Heart left ventricle (tissue), 16 donors: ENCODE measurements at regions not wholly inside any gene's neighbourhood (a gene's known extent, or its start where the extent isn't known, plus 50 kb on each side); places are given as distances from the start of the nearest gene placed in this dataset.

Experiments
- ATAC-seq, 4 donors: fragments of 200-7000 bp; cut with Tn5 transposase; one replicate each; pipeline ENCODE4 v1.9.1; 2020 to 2022; ENCODE audit warnings: moderate library complexity in 4 of 4, mild to moderate bottlenecking in 3 of 4, moderate number of reproducible peaks in 1 of 4
- DNase-seq, 5 donors: peaks; one replicate each; pipeline ENCODE4 v3.0.0-alpha.2; 2020
- H3K27ac ChIP-seq, 12 donors: fragments of 200-600 bp; sonication (generic) in 4 of 12; one replicate each; pipeline versions ENCODE4 v1.5.0 to v1.8.0; 2016 to 2022; ENCODE audit warnings: mild to moderate bottlenecking in 2 of 12
- H3K27me3 ChIP-seq, 9 donors: fragments of 200-600 bp; sonication (generic) in 2 of 9; one replicate each; pipeline versions ENCODE4 v1.5.1 to v1.8.0; 2016 to 2022; ENCODE audit warnings: mild to moderate bottlenecking in 3 of 9
- H3K36me3 ChIP-seq, 9 donors: fragments of 200-600 bp; sonication (generic) in 2 of 9; one replicate each; pipeline versions ENCODE4 v1.5.0 to v1.8.0; 2018 to 2022; ENCODE audit warnings: mild to moderate bottlenecking in 2 of 9
- H3K4me1 ChIP-seq, 12 donors: fragments of 200-600 bp; sonication (generic) in 4 of 12; one replicate each; pipeline versions ENCODE4 v1.5.0 to v1.8.0; 2016 to 2022; ENCODE audit warnings: mild to moderate bottlenecking in 3 of 12
- H3K4me3 ChIP-seq, 12 donors: fragments of 200-600 bp; sonication (generic) in 4 of 12; one replicate each; pipeline versions ENCODE4 v1.5.0 to v1.8.0; 2017 to 2022; ENCODE audit warnings: mild to moderate bottlenecking in 9 of 12, moderate library complexity in 4 of 12
- H3K9me3 ChIP-seq, 12 donors: fragments of 200-600 bp; sonication (generic) in 4 of 12; one replicate each; pipeline versions ENCODE4 v1.5.0 to v1.8.0; 2016 to 2022; ENCODE audit warnings: mild to moderate bottlenecking in 1 of 12
- POLR2A ChIP-seq, 2 donors: fragments of 450-650 bp; IDR thresholded peaks; one replicate each; pipeline ENCODE4 v1.6.1; 2017; ENCODE audit warnings: antibody characterized with exemption in 2 of 2, mild to moderate bottlenecking in 2 of 2, moderate library complexity in 2 of 2
- WGBS, 4 donors: extraction: QIAGEN DNeasy Blood & Tissue Kit in 2 of 4; methylation state at CpG; one replicate each; pipeline versions ENCODE4 v1.1.5 to v1.1.7; 2013 to 2018; 5-methylcytosine and 5-hydroxymethylcytosine counted together
- intact Hi-C, 10 donors: fragments of 100-400 bp; cut with DNase I; formaldehyde crosslinking; loops; one replicate each; pipeline versions ENCODE4 v1.11.1 to v1.14.2; 2022
- TF ChIP-seq, protein P1 (sequence below), 12 donors: fragments of 200-600 bp; sonication (generic) in 4 of 12; IDR thresholded peaks; one replicate each; pipeline versions ENCODE4 v1.5.0 to v1.8.0; 2018 to 2022; ENCODE audit warnings: antibody characterized with exemption in 12 of 12, mild to moderate bottlenecking in 5 of 12
- donor health status: ischemic (EF 13 %, LVEDD 7.1; RV severe dilation, severe dysfunction).
- donor health status: healthy with polysubstance abuse.
- donor health status: DM: no; HTN: yes; CAD: no.
- donor health status: DM: no; HTN: no; CAD: no.
- donor health status: ischemic (EF 25% LVEDD 6.9; RV normal size, moderate dysfunction).
- donor health status: ischemic (EF 25% LVEDD 5.7; RV mildly dilated, moderate dysfunction).
- donor health status: healthy.
- donor health status: DM: yes; HTN: yes; CAD: no.
- donor health status: ischemic (EF 35%, LVEDD 5.7; RV mildly dilated, moderate dysfunction).
- donor health status: nonischemic (EF 11% LVEDD 7.7; RV severe dilation, severe dysfunction).
- donor health status: DM: yes; HTN: yes; CAD: no.
- donor health status: PGD.
- donor health status: ischemic (EF 29% LVEDD 5.4; RV normal size, mild dysfunction).
- donor health status: nonischemic (EF 23%, LVEDD 6.1; RV moderate dilation, normal function).

DNA sequence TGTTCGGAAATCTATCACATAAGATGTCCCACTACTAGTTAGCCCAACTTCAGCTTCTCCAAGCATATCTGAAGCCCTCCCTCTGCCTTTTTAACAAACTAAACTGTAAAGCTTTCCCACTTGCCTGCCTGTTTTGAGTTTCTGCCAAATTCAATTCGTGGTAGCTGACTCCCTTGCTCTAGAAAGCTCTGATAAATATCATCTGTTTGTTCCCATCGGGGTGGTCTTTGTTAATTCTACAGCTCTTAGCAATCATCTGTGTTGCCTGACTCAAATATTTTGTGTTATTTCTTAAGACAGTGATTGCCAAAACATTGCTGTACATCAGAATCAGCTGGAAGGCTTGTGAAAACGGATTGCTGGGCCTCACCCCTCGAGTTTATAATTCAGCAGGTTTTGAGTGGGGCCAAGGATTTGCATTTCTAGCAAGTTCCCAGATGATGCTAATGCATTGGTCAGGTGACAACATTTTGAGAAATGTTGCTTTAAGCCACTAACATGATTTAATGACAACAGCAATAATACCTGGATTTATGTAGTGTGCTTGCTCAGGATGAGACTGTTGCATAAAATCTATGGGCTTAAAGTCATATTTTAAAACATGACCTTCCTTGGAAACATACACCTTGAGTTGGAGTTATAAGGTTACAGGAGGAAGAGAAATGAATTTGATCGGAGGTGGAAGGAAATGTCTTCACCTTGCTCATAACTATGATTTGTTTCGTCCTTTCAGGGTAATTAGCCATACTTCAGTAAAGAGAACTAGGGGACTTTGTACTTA is 631.9 kb downstream of the PSAT1 start:
- no peak for ATAC-seq
- Histone ChIP-seq H3K36me3 (no peaks in the 10 kb centered on the region), H3K4me1 (no peaks in the 10 kb centered on the region), H3K27me3 (no peaks in the 10 kb centered on the region), H3K27ac (no peak overlapping the region), H3K4me3 (no peak overlapping the region), H3K9me3 (peaks cover 0 to 4% (median 0%) of the 10 kb centered on the region in 12 donors)
- intact Hi-C loops, result no loop called here
- no peak for TF ChIP-seq POLR2A (IDR thresholded peaks at IDR 0.05)
- TF ChIP-seq, protein P1, sequence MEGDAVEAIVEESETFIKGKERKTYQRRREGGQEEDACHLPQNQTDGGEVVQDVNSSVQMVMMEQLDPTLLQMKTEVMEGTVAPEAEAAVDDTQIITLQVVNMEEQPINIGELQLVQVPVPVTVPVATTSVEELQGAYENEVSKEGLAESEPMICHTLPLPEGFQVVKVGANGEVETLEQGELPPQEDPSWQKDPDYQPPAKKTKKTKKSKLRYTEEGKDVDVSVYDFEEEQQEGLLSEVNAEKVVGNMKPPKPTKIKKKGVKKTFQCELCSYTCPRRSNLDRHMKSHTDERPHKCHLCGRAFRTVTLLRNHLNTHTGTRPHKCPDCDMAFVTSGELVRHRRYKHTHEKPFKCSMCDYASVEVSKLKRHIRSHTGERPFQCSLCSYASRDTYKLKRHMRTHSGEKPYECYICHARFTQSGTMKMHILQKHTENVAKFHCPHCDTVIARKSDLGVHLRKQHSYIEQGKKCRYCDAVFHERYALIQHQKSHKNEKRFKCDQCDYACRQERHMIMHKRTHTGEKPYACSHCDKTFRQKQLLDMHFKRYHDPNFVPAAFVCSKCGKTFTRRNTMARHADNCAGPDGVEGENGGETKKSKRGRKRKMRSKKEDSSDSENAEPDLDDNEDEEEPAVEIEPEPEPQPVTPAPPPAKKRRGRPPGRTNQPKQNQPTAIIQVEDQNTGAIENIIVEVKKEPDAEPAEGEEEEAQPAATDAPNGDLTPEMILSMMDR (IDR thresholded peaks at IDR 0.05), result no peak
- no peak for DNase-seq
- 56 to 64% (median 59%) methylated on average over 7 of the region's 7 CpGs for WGBS, 4 donors

DNA sequence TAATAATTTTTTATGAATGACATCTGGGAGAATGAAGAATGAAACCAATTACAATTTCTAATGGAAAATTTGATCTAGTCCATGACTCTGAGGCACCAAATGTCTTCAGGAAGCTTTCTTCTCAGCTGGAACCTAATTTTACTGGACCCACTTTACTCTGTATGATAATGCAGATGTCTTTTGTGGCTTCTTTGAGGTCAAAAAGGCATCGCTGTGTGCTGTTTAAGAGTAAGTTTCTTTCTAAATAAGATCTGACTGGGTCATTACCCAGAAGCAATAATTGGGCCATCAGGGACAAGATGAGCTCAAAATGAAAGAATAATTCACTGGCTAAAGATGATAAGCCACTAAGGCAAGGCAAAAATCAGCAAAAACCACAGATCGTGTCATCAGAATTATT is 633.4 kb downstream of the PSAT1 start:
- 81 to 89% (median 86%) methylated on average over 2 of the region's 2 CpGs for WGBS, 4 donors
- DNase-seq, result no peak
- intact Hi-C loops, result no loop called here

DNA sequence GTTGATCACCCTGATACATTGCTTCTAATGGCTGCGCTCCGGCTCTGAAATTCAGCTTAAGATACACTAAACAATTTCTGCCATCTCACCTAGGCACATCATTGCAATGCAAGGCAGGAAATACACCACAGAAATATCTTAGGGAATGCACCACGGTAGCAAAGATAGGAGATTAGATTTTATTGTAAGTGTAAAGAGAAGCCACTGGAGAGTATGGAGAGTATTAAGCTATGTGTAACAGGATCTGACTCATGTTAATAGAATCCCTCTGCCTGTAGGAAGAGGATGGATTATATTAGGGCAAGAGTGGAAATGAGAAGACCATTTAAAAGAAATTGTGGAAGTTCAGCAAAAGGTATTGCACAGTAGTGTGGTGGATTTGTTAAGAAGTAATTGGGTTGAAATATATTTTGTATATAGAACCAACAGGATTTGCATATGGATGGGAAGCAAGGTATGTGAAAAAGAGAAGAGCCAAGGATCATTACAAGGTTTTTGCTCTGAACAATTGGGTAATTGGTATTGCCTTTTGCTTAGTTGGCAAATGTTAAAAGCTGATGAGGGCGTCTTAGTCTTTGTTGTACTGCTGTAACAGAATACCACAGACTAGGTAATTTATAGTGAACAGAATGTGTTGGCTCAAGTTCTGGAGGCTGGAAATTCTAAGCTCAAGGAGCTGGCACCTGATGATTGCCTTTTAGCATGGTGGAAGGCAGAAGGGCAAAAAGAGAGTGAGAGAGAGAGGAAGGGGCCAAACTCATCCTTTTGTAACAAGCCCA is 636.1 kb downstream of the PSAT1 start:
- ATAC-seq (no peak), DNase-seq (no peak)
- Histone ChIP-seq H3K4me3 (no peak overlapping the region), H3K4me1 (no peaks in the 10 kb centered on the region), H3K9me3 (peaks cover 0 to 4% (median 0%) of the 10 kb centered on the region in 12 donors), H3K27me3 (no peaks in the 10 kb centered on the region), H3K36me3 (no peaks in the 10 kb centered on the region), H3K27ac (no peak overlapping the region)
- TF ChIP-seq, protein P1 (IDR thresholded peaks at IDR 0.05), result no peak
- TF ChIP-seq POLR2A (IDR thresholded peaks at IDR 0.05), result no peak
- intact Hi-C loops, result no loop called here
- 67 to 80% (median 74%) methylated on average over 4 of the region's 4 CpGs for WGBS, 4 donors

More for the DNA sequence above, 633.4 kb downstream of the PSAT1 start:
- H3K4me3 ChIP-seq, result no peak overlapping the region
- H3K36me3 ChIP-seq, result no peaks in the 10 kb centered on the region
- TF ChIP-seq, protein P1 (IDR thresholded peaks at IDR 0.05), result no peak
- TF ChIP-seq POLR2A (IDR thresholded peaks at IDR 0.05), result no peak
- peaks cover 0 to 4% (median 0%) of the 10 kb centered on the region in 12 donors for H3K9me3 ChIP-seq
- no peaks in the 10 kb centered on the region for H3K4me1 ChIP-seq
- no peak overlapping the region for H3K27ac ChIP-seq
- no peaks in the 10 kb centered on the region for H3K27me3 ChIP-seq
- no peak for ATAC-seq

DNA sequence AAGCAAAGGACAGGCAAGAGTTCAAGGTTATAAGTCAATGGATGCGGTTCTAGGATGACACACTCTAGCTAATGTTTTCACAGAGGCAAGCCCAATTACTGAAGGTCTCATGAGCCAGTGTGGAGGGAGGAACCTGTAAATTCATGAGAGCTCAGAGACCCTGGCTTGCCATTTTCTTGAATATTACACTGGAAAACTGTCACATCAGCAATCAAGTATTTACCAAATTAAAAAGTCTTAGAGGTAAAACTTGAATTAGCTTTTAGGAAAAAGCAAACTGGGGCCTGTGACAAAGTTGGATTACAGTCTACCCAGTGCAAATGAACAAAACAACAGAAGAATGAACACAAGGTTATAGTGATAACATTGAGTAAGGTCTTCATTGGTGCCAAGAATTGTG is 636.9 kb upstream of the TLE4 start:
- DNase-seq (no peak), ATAC-seq (no peak)
- H3K36me3 ChIP-seq, result no peaks in the 10 kb centered on the region
- H3K27me3 ChIP-seq, result no peaks in the 10 kb centered on the region
- peaks cover 0 to 4% (median 0%) of the 10 kb centered on the region in 12 donors for H3K9me3 ChIP-seq
- TF ChIP-seq POLR2A (IDR thresholded peaks at IDR 0.05), result no peak
- TF ChIP-seq, protein P1 (IDR thresholded peaks at IDR 0.05), result no peak
- no peak overlapping the region for H3K4me3 ChIP-seq
- H3K27ac ChIP-seq, result no peak overlapping the region
- intact Hi-C loops, result no loop called here
- WGBS, 4 donors, result 83 to 90% (median 88%) methylated on average over 1 of the region's 1 CpG
- no peaks in the 10 kb centered on the region for H3K4me1 ChIP-seq
